Gastrocnemius medialis (tissue), 4 donors: ENCODE measurements at regions not wholly inside any gene's neighbourhood (a gene's known extent, or its start where the extent isn't known, plus 50 kb on each side); places are given as distances from the start of the nearest gene placed in this dataset.

Experiments
- POLR2A ChIP-seq, 2 donors: fragments of 450-650 bp; IDR thresholded peaks; one replicate each; pipeline ENCODE4 v1.6.1; 2017; ENCODE audit warnings: antibody characterized with exemption in 2 of 2, mild to moderate bottlenecking in 2 of 2, moderate library complexity in 2 of 2
- TF ChIP-seq, protein P1 (sequence below), 5 experiments: fragments of 450-650 bp in 3 of 5; fragments of 200-600 bp in 2 of 5; sonication (generic) in 2 of 5; IDR thresholded peaks in 4 of 5; conservative IDR thresholded peaks in 1 of 5; 1 replicate in 4 of 5; 2 replicates in 1 of 5; pipeline ENCODE4 v1.5.1; 2016 to 2019; ENCODE audit warnings: antibody characterized with exemption in 5 of 5, mild to moderate bottlenecking in 3 of 5, moderate library complexity in 3 of 5

DNA sequence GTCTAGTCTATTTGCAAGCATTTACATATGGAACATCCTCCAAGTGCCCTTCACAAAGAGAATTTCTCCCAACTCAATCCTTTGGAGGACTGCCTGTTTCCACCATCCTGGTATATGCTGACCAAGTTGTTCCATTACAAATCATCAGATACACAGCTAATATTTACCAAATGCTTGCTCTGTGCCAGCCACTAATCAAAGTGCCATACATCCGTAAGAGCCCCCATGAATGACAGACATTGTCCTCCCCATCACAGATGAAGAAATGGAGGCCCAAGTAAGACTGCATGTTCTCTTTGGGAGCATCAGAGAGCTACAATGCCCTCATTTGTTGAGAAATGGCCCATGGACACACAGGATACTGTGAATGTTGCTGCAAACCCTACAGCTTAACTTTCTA is 130.0 kb upstream of the BACE2 start:
- TF ChIP-seq, protein P1, sequence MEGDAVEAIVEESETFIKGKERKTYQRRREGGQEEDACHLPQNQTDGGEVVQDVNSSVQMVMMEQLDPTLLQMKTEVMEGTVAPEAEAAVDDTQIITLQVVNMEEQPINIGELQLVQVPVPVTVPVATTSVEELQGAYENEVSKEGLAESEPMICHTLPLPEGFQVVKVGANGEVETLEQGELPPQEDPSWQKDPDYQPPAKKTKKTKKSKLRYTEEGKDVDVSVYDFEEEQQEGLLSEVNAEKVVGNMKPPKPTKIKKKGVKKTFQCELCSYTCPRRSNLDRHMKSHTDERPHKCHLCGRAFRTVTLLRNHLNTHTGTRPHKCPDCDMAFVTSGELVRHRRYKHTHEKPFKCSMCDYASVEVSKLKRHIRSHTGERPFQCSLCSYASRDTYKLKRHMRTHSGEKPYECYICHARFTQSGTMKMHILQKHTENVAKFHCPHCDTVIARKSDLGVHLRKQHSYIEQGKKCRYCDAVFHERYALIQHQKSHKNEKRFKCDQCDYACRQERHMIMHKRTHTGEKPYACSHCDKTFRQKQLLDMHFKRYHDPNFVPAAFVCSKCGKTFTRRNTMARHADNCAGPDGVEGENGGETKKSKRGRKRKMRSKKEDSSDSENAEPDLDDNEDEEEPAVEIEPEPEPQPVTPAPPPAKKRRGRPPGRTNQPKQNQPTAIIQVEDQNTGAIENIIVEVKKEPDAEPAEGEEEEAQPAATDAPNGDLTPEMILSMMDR (IDR thresholded peaks at IDR 0.05 in 4 of 5, conservative IDR thresholded peaks at IDR 0.05 in 1 of 5): no peak
- TF ChIP-seq POLR2A (IDR thresholded peaks at IDR 0.05): no peak
